Fibroblast of villous mesenchyme (primary cell): ENCODE measurements at regions not wholly inside any gene's neighbourhood (a gene's known extent, or its start where the extent isn't known, plus 50 kb on each side); places are given as distances from the start of the nearest gene placed in this dataset.
A peak's percentile ranks its signal among the peaks of the same experiment; 100 is the strongest.

Experiments used
- DNase-seq: peaks from one replicate; pipeline ENCODE4 v3.0.0-alpha.2; 2010; ENCODE audit warnings: low read depth
- H3K4me3 ChIP-seq: 2 replicates; pipeline ENCODE4 v1.5.1; 2011; ENCODE audit warnings: low read depth, mild to moderate bottlenecking, low read length
- TF ChIP-seq, protein P1 (sequence below): IDR thresholded peaks from 2 replicates; pipeline ENCODE4 v1.5.1; 2012; ENCODE audit warnings: low read depth, mild to moderate bottlenecking, low read length; ENCODE audit not compliant: insufficient read depth

GRCh38 chr4:138741766-138742377 lies 273.7 kb upstream of the NOCT start:
- DNase-seq, result no peak
- H3K4me3 ChIP-seq, result no peak overlapping the region
- TF ChIP-seq, protein P1, sequence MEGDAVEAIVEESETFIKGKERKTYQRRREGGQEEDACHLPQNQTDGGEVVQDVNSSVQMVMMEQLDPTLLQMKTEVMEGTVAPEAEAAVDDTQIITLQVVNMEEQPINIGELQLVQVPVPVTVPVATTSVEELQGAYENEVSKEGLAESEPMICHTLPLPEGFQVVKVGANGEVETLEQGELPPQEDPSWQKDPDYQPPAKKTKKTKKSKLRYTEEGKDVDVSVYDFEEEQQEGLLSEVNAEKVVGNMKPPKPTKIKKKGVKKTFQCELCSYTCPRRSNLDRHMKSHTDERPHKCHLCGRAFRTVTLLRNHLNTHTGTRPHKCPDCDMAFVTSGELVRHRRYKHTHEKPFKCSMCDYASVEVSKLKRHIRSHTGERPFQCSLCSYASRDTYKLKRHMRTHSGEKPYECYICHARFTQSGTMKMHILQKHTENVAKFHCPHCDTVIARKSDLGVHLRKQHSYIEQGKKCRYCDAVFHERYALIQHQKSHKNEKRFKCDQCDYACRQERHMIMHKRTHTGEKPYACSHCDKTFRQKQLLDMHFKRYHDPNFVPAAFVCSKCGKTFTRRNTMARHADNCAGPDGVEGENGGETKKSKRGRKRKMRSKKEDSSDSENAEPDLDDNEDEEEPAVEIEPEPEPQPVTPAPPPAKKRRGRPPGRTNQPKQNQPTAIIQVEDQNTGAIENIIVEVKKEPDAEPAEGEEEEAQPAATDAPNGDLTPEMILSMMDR, result no peak

- TF ChIP-seq, protein P1, result no peak
- no peak for DNase-seq
- H3K4me3 ChIP-seq, result no peak overlapping the region
Observed at GRCh38 chr4:138740816-138741745, 274.5 kb upstream of the NOCT start.

DNA sequence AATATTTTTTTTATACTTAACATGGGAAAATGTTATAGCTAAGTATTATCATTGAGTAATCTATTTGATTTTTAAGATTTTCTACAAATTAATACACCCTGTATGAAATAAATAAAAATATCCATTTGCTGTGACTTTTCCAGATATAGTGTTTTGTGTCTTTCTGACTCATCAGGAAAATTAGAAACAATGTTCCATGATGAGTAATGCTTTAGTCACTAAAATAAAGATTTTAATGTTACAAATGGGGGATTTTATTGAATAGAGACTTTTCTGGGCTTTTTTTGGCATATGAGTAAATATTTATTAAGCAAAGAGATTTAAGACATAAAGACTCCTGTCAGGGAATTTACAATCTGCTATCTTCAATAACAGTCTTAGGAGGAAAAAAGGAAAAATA lies 279.2 kb upstream of the NOCT start:
- peak; percentile 18 for DNase-seq
- H3K4me3 ChIP-seq, result no peak overlapping the region
- TF ChIP-seq, protein P1, result no peak

DNA sequence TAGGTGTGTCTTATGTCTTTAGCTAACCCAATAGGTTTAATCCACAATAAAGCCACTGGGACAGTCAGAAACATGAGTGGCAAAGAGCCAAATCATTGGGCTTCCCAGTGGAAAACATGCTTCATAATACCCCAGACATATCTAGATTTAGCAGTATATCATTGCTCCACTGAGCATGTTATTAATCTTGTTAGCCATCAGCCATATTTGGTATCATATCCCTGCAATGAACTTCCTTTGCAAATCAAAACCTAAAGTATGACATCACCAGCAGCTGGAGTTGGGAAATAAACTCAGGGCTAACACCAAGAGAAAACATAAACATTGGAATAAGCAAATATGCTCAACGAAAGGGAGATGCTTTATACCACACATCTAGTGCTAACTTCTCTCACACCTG lies 280.8 kb upstream of the NOCT start:
- TF ChIP-seq, protein P1, result no peak
- H3K4me3 ChIP-seq, result no peak overlapping the region
- peak; percentile 88 for DNase-seq

GRCh38 chr4:138728566-138728965 lies 287.0 kb upstream of the NOCT start:
- TF ChIP-seq, protein P1, result no peak
- no peak overlapping the region for H3K4me3 ChIP-seq
- DNase-seq, result no peak

DNA sequence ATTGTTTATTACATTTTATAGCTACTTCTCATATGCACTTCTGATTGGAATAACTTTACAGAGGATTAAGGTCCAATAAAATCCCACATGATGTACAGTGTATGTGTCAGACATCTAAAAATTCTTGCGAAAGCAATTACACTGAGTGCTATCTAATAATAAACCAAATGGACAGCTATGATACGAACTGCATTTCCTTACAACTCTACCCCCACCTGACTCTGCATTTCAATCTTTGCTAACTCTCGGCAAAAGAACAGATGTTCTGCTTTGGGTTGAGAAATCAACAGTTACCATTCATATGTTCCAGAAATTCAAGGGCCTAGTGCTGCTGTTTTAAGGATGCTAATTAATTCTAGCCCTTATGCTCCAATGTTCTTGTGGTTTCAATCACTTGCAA lies 287.9 kb upstream of the NOCT start:
- TF ChIP-seq, protein P1, result no peak
- peak; percentile 45 for DNase-seq
- no peak overlapping the region for H3K4me3 ChIP-seq
